ENCODE measurements at regions not wholly inside any gene's neighbourhood (a gene's known extent, or its start where the extent isn't known, plus 50 kb on each side); places are given as distances from the start of the nearest gene placed in this dataset.

DNA sequence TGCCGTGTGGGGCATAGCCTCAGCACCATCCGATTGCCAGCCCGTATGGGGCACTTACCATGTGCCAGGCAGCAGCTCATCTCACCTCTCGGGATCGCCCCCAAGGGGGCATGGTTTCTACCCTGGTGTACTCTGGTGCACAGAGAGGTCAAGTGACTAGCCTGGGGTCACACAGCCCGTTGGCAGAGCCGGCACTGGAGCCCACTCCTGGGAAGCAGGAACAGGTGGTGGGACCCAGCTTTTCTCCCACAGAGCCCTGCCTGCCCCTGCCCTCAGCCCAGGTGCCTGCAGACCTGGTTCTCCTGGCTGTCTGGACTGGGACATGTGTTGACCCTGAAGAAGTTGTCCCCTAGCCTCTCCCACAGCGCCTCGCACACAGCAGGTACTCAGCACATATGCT, 141.8 kb upstream of the CIBAR2 start:
- no peaks in the 10 kb centered on the region for H4K20me1 ChIP-seq (ENCODE audit: control insufficient read depth, insufficient read depth, low read depth, low read length)
- no peak overlapping the region for H3K4me3 ChIP-seq (ENCODE audit: low read length)
- peaks cover 17% of the 10 kb centered on the region for H3K27me3 ChIP-seq (ENCODE audit: control insufficient read depth, low read length)
- H3K9me3 ChIP-seq (ENCODE audit: control insufficient read depth, insufficient read depth, low read length), result no peaks in the 10 kb centered on the region
- no peaks in the 10 kb centered on the region for H3K4me1 ChIP-seq (ENCODE audit: control insufficient read depth, low read length)
- no peak overlapping the region for H3K27ac ChIP-seq (ENCODE audit: low read depth, low read length)
- TF ChIP-seq CTCF (IDR thresholded peaks at IDR 0.05; ENCODE audit: low read depth, low read length, poor library complexity, severe bottlenecking) (no peak), EZH2phosphoT487 (IDR thresholded peaks at IDR 0.05; ENCODE audit: borderline replicate concordance, low read length) (no peak)
- no peaks in the 10 kb centered on the region for H3K79me2 ChIP-seq (ENCODE audit: control insufficient read depth, low read length)
- H3K4me2 ChIP-seq (ENCODE audit: low read length), result no peak overlapping the region
- no peaks in the 10 kb centered on the region for H3K9me2 ChIP-seq (replicated peaks; ENCODE audit: control insufficient read depth, low read length)
- no peaks in the 10 kb centered on the region for H3F3A ChIP-seq (ENCODE audit: control insufficient read depth, insufficient read depth)
- H3K36me3 ChIP-seq (ENCODE audit: control insufficient read depth, low read length), result no peaks in the 10 kb centered on the region

- no peak overlapping the region for H3K4me2 ChIP-seq (ENCODE audit: low read length)
These were observed 142.6 kb upstream of the CIBAR2 start for GRCh38 chr16:85254921-85255320.

DNA sequence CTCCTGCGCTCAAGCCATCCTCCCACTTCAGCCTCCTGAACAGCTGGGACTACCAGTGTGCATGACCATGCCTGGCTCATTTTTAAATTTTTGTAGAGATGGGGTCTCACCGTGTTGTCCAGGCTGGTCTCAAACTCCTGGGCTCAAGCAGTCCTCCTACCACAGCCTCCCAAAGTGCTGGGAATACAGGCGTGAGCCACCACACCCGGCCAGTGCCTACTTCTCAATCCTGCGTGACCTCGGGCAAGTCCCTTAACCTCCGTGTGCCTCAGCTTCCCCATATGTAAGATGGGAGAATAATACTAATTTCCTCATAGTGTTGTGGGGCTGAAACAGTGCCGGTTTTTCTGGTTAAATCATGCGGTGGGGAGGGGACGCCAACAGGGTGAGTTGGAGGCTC, 143.5 kb upstream of the CIBAR2 start:
- no peaks in the 10 kb centered on the region for H3K9me3 ChIP-seq (ENCODE audit: control insufficient read depth, insufficient read depth, low read length)
- H3K9me2 ChIP-seq (replicated peaks; ENCODE audit: control insufficient read depth, low read length), result no peaks in the 10 kb centered on the region
- H3K27ac ChIP-seq (ENCODE audit: low read depth, low read length), result no peak overlapping the region
- H3K4me3 ChIP-seq (ENCODE audit: low read length), result no peak overlapping the region
- TF ChIP-seq CTCF (IDR thresholded peaks at IDR 0.05; ENCODE audit: low read depth, low read length, poor library complexity, severe bottlenecking), result no peak
- TF ChIP-seq EZH2phosphoT487 (IDR thresholded peaks at IDR 0.05; ENCODE audit: borderline replicate concordance, low read length), result no peak
- H3K36me3 ChIP-seq (ENCODE audit: control insufficient read depth, low read length), result no peaks in the 10 kb centered on the region
- peaks cover 28% of the 10 kb centered on the region for H3K27me3 ChIP-seq (ENCODE audit: control insufficient read depth, low read length)
- H3F3A ChIP-seq (ENCODE audit: control insufficient read depth, insufficient read depth), result no peaks in the 10 kb centered on the region
- no peak overlapping the region for H3K4me2 ChIP-seq (ENCODE audit: low read length)
- no peaks in the 10 kb centered on the region for H3K4me1 ChIP-seq (ENCODE audit: control insufficient read depth, low read length)
- no peaks in the 10 kb centered on the region for H3K79me2 ChIP-seq (ENCODE audit: control insufficient read depth, low read length)
- H4K20me1 ChIP-seq (ENCODE audit: control insufficient read depth, insufficient read depth, low read depth, low read length), result no peaks in the 10 kb centered on the region

More at GRCh38 chr16:85254921-85255320, 142.6 kb upstream of the CIBAR2 start:
- Histone ChIP-seq H3K79me2 (ENCODE audit: control insufficient read depth, low read length) (no peaks in the 10 kb centered on the region), H3K27me3 (ENCODE audit: control insufficient read depth, low read length) (peaks cover 25% of the 10 kb centered on the region), H3K27ac (ENCODE audit: low read depth, low read length) (no peak overlapping the region), H3F3A (ENCODE audit: control insufficient read depth, insufficient read depth) (no peaks in the 10 kb centered on the region), H3K9me2 (replicated peaks; ENCODE audit: control insufficient read depth, low read length) (no peaks in the 10 kb centered on the region), H3K4me3 (ENCODE audit: low read length) (no peak overlapping the region), H4K20me1 (ENCODE audit: control insufficient read depth, insufficient read depth, low read depth, low read length) (no peaks in the 10 kb centered on the region), H3K4me1 (ENCODE audit: control insufficient read depth, low read length) (no peaks in the 10 kb centered on the region), H3K36me3 (ENCODE audit: control insufficient read depth, low read length) (no peaks in the 10 kb centered on the region), H3K9me3 (ENCODE audit: control insufficient read depth, insufficient read depth, low read length) (no peaks in the 10 kb centered on the region)
- no peak for TF ChIP-seq EZH2phosphoT487 (IDR thresholded peaks at IDR 0.05; ENCODE audit: borderline replicate concordance, low read length)
- no peak for TF ChIP-seq CTCF (IDR thresholded peaks at IDR 0.05; ENCODE audit: low read depth, low read length, poor library complexity, severe bottlenecking)
